ENCODE measurements at regions not wholly inside any gene's neighbourhood (a gene's known extent, or its start where the extent isn't known, plus 50 kb on each side); places are given as distances from the start of the nearest gene placed in this dataset.
A peak's percentile ranks its signal among the peaks of the same experiment; 100 is the strongest.

- WGBS (ENCODE audit: insufficient coverage, insufficient read length), result no CpG with 5 or more reads among the region's 3 CpGs
- Histone ChIP-seq H3K27ac (ENCODE audit: low read length) (peak overlapping the region; percentile 99), H3K4me3 (ENCODE audit: low read length) (no peak overlapping the region), H3K4me1 (ENCODE audit: control insufficient read depth, insufficient read depth, low read length) (peaks cover 6% of the 10 kb centered on the region; the same call in 1 of the 2 replicates), H3K27me3 (ENCODE audit: control insufficient read depth, insufficient read depth, low read length) (no peaks in the 10 kb centered on the region), H3K9me3 (ENCODE audit: control insufficient read depth, insufficient read depth, low read length) (no peaks in the 10 kb centered on the region), H3K36me3 (ENCODE audit: control insufficient read depth, insufficient read depth, low read length) (no peaks in the 10 kb centered on the region)
- peak; percentile 60 for DNase-seq (ENCODE audit: low read depth, low spot score)
Measured at GRCh38 chr12:114275932-114276785, 129.8 kb downstream of the TBX5 start.

DNA sequence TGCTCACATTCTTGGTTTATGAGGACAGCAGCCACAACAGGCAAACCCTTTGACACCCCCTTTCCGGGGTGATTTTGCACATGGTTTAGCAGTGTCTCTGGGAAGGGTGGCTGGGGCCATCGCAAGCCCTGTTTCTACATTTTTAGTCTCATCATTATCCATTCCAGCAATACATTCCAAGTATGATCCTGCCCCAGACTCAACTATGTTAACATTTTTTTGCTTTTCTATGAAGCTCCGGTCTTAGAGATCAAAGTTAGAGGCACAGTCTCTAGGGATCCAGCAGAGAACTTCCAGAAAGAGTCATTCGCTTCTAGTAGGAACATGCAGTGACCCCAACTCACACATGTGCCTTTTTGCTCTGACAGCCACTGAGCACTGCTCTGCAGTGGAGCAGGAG lies 130.9 kb downstream of the TBX5 start:
- H3K9me3 ChIP-seq (ENCODE audit: control insufficient read depth, insufficient read depth, low read length), result no peaks in the 10 kb centered on the region
- peak overlapping the region; percentile 49 for H3K27ac ChIP-seq (ENCODE audit: low read length)
- H3K36me3 ChIP-seq (ENCODE audit: control insufficient read depth, insufficient read depth, low read length), result no peaks in the 10 kb centered on the region
- H3K27me3 ChIP-seq (ENCODE audit: control insufficient read depth, insufficient read depth, low read length), result no peaks in the 10 kb centered on the region
- H3K4me1 ChIP-seq (ENCODE audit: control insufficient read depth, insufficient read depth, low read length), result peaks cover 6% of the 10 kb centered on the region; the same call in 1 of the 2 replicates
- H3K4me3 ChIP-seq (ENCODE audit: low read length), result no peak overlapping the region
- no peak for DNase-seq (ENCODE audit: low read depth, low spot score)
- WGBS (ENCODE audit: insufficient coverage, insufficient read length), result no CpG with 5 or more reads among the region's 4 CpGs

GRCh38 chr12:114274131-114274530 lies 131.8 kb downstream of the TBX5 start:
- H3K4me1 ChIP-seq (ENCODE audit: control insufficient read depth, insufficient read depth, low read length), result peaks cover 6% of the 10 kb centered on the region; the same call in 1 of the 2 replicates

GRCh38 chr12:114272605-114273004 lies 133.3 kb downstream of the TBX5 start:
- H3K4me3 ChIP-seq (ENCODE audit: low read length), result no peak overlapping the region
- H3K9me3 ChIP-seq (ENCODE audit: control insufficient read depth, insufficient read depth, low read length), result no peaks in the 10 kb centered on the region
- H3K4me1 ChIP-seq (ENCODE audit: control insufficient read depth, insufficient read depth, low read length), result peaks cover 6% of the 10 kb centered on the region; the same call in 1 of the 2 replicates
- no peaks in the 10 kb centered on the region for H3K27me3 ChIP-seq (ENCODE audit: control insufficient read depth, insufficient read depth, low read length)
- no CpG with 5 or more reads among the region's 5 CpGs for WGBS (ENCODE audit: insufficient coverage, insufficient read length)
- DNase-seq (ENCODE audit: low read depth, low spot score), result no peak
- H3K27ac ChIP-seq (ENCODE audit: low read length), result no peak overlapping the region
- no peaks in the 10 kb centered on the region for H3K36me3 ChIP-seq (ENCODE audit: control insufficient read depth, insufficient read depth, low read length)

More at GRCh38 chr12:114274131-114274530, 131.8 kb downstream of the TBX5 start:
- Histone ChIP-seq H3K27ac (ENCODE audit: low read length) (no peak overlapping the region), H3K4me3 (ENCODE audit: low read length) (no peak overlapping the region), H3K27me3 (ENCODE audit: control insufficient read depth, insufficient read depth, low read length) (no peaks in the 10 kb centered on the region), H3K36me3 (ENCODE audit: control insufficient read depth, insufficient read depth, low read length) (no peaks in the 10 kb centered on the region), H3K9me3 (ENCODE audit: control insufficient read depth, insufficient read depth, low read length) (no peaks in the 10 kb centered on the region)
- no peak for DNase-seq (ENCODE audit: low read depth, low spot score)
- WGBS (ENCODE audit: insufficient coverage, insufficient read length), result no CpG with 5 or more reads among the region's 1 CpG

GRCh38 chr12:114272071-114272470 lies 133.9 kb downstream of the TBX5 start:
- no peak for DNase-seq (ENCODE audit: low read depth, low spot score)
- H3K36me3 ChIP-seq (ENCODE audit: control insufficient read depth, insufficient read depth, low read length), result no peaks in the 10 kb centered on the region
- H3K27ac ChIP-seq (ENCODE audit: low read length), result no peak overlapping the region
- no peaks in the 10 kb centered on the region for H3K27me3 ChIP-seq (ENCODE audit: control insufficient read depth, insufficient read depth, low read length)
- no peak overlapping the region for H3K4me3 ChIP-seq (ENCODE audit: low read length)
- H3K9me3 ChIP-seq (ENCODE audit: control insufficient read depth, insufficient read depth, low read length), result no peaks in the 10 kb centered on the region
- WGBS (ENCODE audit: insufficient coverage, insufficient read length), result no CpG with 5 or more reads among the region's 2 CpGs
- peaks cover 6% of the 10 kb centered on the region; the same call in 1 of the 2 replicates for H3K4me1 ChIP-seq (ENCODE audit: control insufficient read depth, insufficient read depth, low read length)

- Histone ChIP-seq H3K4me1 (ENCODE audit: control insufficient read depth, insufficient read depth, low read length) (peaks cover 3% of the 10 kb centered on the region; the same call in 1 of the 2 replicates), H3K27ac (ENCODE audit: low read length) (no peak overlapping the region), H3K9me3 (ENCODE audit: control insufficient read depth, insufficient read depth, low read length) (no peaks in the 10 kb centered on the region), H3K27me3 (ENCODE audit: control insufficient read depth, insufficient read depth, low read length) (no peaks in the 10 kb centered on the region), H3K36me3 (ENCODE audit: control insufficient read depth, insufficient read depth, low read length) (no peaks in the 10 kb centered on the region), H3K4me3 (ENCODE audit: low read length) (no peak overlapping the region)
- no CpG with 5 or more reads among the region's 2 CpGs for WGBS (ENCODE audit: insufficient coverage, insufficient read length)
- no peak for DNase-seq (ENCODE audit: low read depth, low spot score)
Measured at GRCh38 chr12:114269153-114269552, 136.8 kb downstream of the TBX5 start.

GRCh38 chr12:114266536-114266935 lies 139.4 kb downstream of the TBX5 start:
- no peaks in the 10 kb centered on the region for H3K9me3 ChIP-seq (ENCODE audit: control insufficient read depth, insufficient read depth, low read length)
- DNase-seq (ENCODE audit: low read depth, low spot score), result no peak
- no peak overlapping the region for H3K4me3 ChIP-seq (ENCODE audit: low read length)
- H3K4me1 ChIP-seq (ENCODE audit: control insufficient read depth, insufficient read depth, low read length), result no peaks in the 10 kb centered on the region; the same call in 1 of the 2 replicates
- no peaks in the 10 kb centered on the region for H3K36me3 ChIP-seq (ENCODE audit: control insufficient read depth, insufficient read depth, low read length)
- no CpG with 5 or more reads among the region's 1 CpG for WGBS (ENCODE audit: insufficient coverage, insufficient read length)
- no peak overlapping the region for H3K27ac ChIP-seq (ENCODE audit: low read length)
- no peaks in the 10 kb centered on the region for H3K27me3 ChIP-seq (ENCODE audit: control insufficient read depth, insufficient read depth, low read length)

DNA sequence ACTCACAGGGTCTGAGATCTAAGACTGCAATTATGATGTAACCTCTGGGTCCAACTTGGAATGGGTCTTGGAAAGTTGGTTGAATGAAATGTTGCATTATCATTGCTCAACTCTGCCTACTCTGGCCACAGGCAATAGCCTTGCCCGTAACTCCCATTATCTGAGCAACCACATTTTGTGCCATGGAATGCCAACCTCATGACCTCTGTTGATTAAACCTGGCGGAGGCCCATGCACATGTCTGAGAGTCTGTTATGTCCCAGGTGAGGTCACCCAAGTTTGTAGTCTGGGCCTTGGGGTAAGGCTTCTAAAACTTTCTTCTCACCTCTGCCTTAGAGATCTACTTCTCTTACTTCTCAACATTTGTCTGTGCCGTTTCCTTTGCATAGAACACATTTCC lies 140.9 kb downstream of the TBX5 start:
- Histone ChIP-seq H3K4me1 (ENCODE audit: control insufficient read depth, insufficient read depth, low read length) (no peaks in the 10 kb centered on the region; the same call in 1 of the 2 replicates), H3K4me3 (ENCODE audit: low read length) (no peak overlapping the region), H3K27me3 (ENCODE audit: control insufficient read depth, insufficient read depth, low read length) (no peaks in the 10 kb centered on the region), H3K9me3 (ENCODE audit: control insufficient read depth, insufficient read depth, low read length) (no peaks in the 10 kb centered on the region), H3K36me3 (ENCODE audit: control insufficient read depth, insufficient read depth, low read length) (no peaks in the 10 kb centered on the region), H3K27ac (ENCODE audit: low read length) (no peak overlapping the region)
- DNase-seq (ENCODE audit: low read depth, low spot score), result no peak
- no CpG with 5 or more reads among the region's 3 CpGs for WGBS (ENCODE audit: insufficient coverage, insufficient read length)

DNA sequence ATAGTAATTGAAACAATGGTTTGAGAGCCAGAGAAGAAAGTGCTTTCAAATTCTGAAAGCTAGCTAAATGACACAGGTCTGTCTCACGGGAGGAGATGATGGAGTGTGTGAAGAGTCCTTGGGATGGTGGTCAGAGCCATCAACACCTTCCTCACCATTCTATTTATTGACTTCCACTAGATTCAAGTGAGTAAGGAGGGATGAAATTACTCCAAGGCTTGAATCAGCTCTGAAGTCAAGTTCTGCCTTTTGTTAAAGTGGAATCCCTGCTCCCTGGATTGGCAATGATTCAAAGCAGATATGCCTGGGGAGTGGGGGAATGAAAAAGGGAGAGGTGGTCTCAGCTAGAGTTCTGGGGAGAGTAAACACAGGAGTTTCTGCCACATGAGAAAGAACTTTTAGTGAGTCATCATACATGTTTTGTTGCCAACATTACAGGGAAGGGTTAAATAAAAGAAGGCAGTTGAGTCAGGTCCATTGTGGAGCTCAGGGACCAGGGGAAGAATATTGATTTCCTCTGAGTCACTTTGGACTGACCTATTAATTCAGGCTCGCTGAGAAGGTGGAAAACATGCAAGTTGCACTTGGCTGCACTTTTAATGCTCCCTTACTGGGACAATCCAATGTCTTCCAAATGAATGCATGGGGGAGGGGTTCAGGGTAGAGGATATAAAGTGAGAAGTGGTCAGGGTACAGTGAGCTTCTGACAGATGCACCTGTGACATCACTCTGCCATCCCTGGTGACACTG lies 142.7 kb downstream of the TBX5 start:
- no peak for DNase-seq (ENCODE audit: low read depth, low spot score)
- Histone ChIP-seq H3K9me3 (ENCODE audit: control insufficient read depth, insufficient read depth, low read length) (no peaks in the 10 kb centered on the region), H3K4me1 (ENCODE audit: control insufficient read depth, insufficient read depth, low read length) (no peaks in the 10 kb centered on the region; the same call in 1 of the 2 replicates), H3K4me3 (ENCODE audit: low read length) (no peak overlapping the region), H3K27ac (ENCODE audit: low read length) (no peak overlapping the region), H3K27me3 (ENCODE audit: control insufficient read depth, insufficient read depth, low read length) (no peaks in the 10 kb centered on the region), H3K36me3 (ENCODE audit: control insufficient read depth, insufficient read depth, low read length) (no peaks in the 10 kb centered on the region)
- no CpG with 5 or more reads among the region's 2 CpGs for WGBS (ENCODE audit: insufficient coverage, insufficient read length)

GRCh38 chr12:114257687-114258086 lies 148.3 kb downstream of the TBX5 start:
- H3K27me3 ChIP-seq (ENCODE audit: control insufficient read depth, insufficient read depth, low read length), result no peaks in the 10 kb centered on the region
- no peaks in the 10 kb centered on the region for H3K36me3 ChIP-seq (ENCODE audit: control insufficient read depth, insufficient read depth, low read length)
- H3K27ac ChIP-seq (ENCODE audit: low read length), result no peak overlapping the region
- WGBS (ENCODE audit: insufficient coverage, insufficient read length), result no CpG with 5 or more reads among the region's 4 CpGs
- H3K4me3 ChIP-seq (ENCODE audit: low read length), result no peak overlapping the region
- no peaks in the 10 kb centered on the region for H3K4me1 ChIP-seq (ENCODE audit: control insufficient read depth, insufficient read depth, low read length)
- DNase-seq (ENCODE audit: low read depth, low spot score), result no peak
- no peaks in the 10 kb centered on the region for H3K9me3 ChIP-seq (ENCODE audit: control insufficient read depth, insufficient read depth, low read length)

Data from iPS DF 6.9 (cell line).